ENCODE measurements at regions not wholly inside any gene's neighbourhood (a gene's known extent, or its start where the extent isn't known, plus 50 kb on each side); places are given as distances from the start of the nearest gene placed in this dataset.

GRCh38 chr12:82530394-82530793, 156.3 kb upstream of the TMTC2 start:
- TF ChIP-seq CTCF (IDR thresholded peaks at IDR 0.05) (no peak), EZH2phosphoT487 (IDR thresholded peaks at IDR 0.05) (no peak)
